Testis (tissue), 2 donors: ENCODE measurements at regions not wholly inside any gene's neighbourhood (a gene's known extent, or its start where the extent isn't known, plus 50 kb on each side); places are given as distances from the start of the nearest gene placed in this dataset.

Source experiments
- DNase-seq: peaks from one replicate; pipeline ENCODE4 v3.0.0-alpha.2; 2019
- H3K27ac ChIP-seq, 2 donors: fragments of 200-600 bp; sonication (generic); one replicate each; pipeline ENCODE4 v1.5.1; 2019
- H3K27me3 ChIP-seq: fragments of 200-600 bp; sonication (generic); one replicate; pipeline ENCODE4 v1.5.1; 2019
- H3K36me3 ChIP-seq: fragments of 200-600 bp; sonication (generic); one replicate; pipeline ENCODE4 v1.5.1; 2017; ENCODE audit warnings: low read depth; ENCODE audit errors: missing control alignments
- H3K4me1 ChIP-seq: fragments of 200-600 bp; sonication (generic); one replicate; pipeline ENCODE4 v1.5.1; 2019
- H3K4me3 ChIP-seq, 2 donors: fragments of 200-600 bp; sonication (generic); one replicate each; pipeline ENCODE4 v1.5.1; 2017 to 2019
- H3K9me3 ChIP-seq: fragments of 200-600 bp; sonication (generic); one replicate; pipeline ENCODE4 v1.5.1; 2017
- CTCF ChIP-seq, 3 experiments: fragments of 450-650 bp in 2 of 3; fragments of 200-600 bp in 1 of 3; sonication (generic) in 1 of 3; IDR thresholded peaks; one replicate each; pipeline ENCODE4 v1.5.1; 2016 to 2019; ENCODE audit warnings: antibody characterized with exemption in 3 of 3, mild to moderate bottlenecking in 2 of 3, moderate library complexity in 1 of 3
- POLR2A ChIP-seq: fragments of 450-650 bp; IDR thresholded peaks from one replicate; pipeline ENCODE4 v1.6.1; 2017; ENCODE audit warnings: antibody characterized with exemption, mild to moderate bottlenecking, moderate library complexity
- WGBS, 2 donors: methylation state at CpG; one replicate each; pipeline ENCODE4 v1.1.5; 2018; 5-methylcytosine and 5-hydroxymethylcytosine counted together
- intact Hi-C: fragments of 100-400 bp; cut with DNase I; formaldehyde crosslinking; loops from one replicate; pipeline ENCODE4 v1.15.1; 2023; ENCODE audit warnings: low total_unique reads

DNA sequence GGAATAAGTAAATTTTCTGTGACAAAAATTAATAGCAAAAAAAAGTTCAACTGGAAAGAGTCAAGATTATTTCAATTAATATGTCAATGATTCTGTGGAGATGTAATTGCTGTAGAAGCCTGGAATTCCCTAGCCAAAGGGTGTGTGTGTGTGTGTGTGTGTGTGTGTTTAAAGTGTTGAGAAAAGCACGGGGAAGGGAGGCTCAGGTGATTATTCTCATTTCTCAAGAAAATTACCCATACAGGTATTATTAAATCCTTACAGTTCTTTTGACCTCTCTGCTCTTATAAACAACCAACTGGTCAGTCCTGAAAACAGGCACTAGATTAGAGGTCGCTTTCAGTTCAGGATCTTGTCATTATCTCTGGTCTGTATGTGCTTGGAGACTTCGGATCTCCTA, 129.3 kb upstream of the SASH1 start:
- no peak for TF ChIP-seq CTCF (IDR thresholded peaks at IDR 0.05)
- no peak for TF ChIP-seq POLR2A
- Histone ChIP-seq H3K4me3 (no peak overlapping the region), H3K27me3 (no peaks in the 10 kb centered on the region), H3K9me3 (no peaks in the 10 kb centered on the region), H3K4me1 (no peaks in the 10 kb centered on the region), H3K36me3 (no peaks in the 10 kb centered on the region), H3K27ac (no peak overlapping the region)
- 83 to 86% methylated on average over 3 of the region's 3 CpGs for WGBS, 2 donors
- intact Hi-C loops: no loop called here
- no peak for DNase-seq

GRCh38 chr6:148214667-148215066, 128.0 kb upstream of the SASH1 start:
- H3K36me3 ChIP-seq: no peaks in the 10 kb centered on the region
- no peak for DNase-seq
- no peak overlapping the region for H3K27ac ChIP-seq
- no peaks in the 10 kb centered on the region for H3K9me3 ChIP-seq
- no peak overlapping the region for H3K4me3 ChIP-seq
- intact Hi-C loops: no loop called here
- WGBS, 2 donors: 93 to 97% methylated on average over 5 of the region's 5 CpGs
- no peaks in the 10 kb centered on the region for H3K27me3 ChIP-seq
- TF ChIP-seq POLR2A (no peak), CTCF (IDR thresholded peaks at IDR 0.05) (no peak)
- no peaks in the 10 kb centered on the region for H3K4me1 ChIP-seq

DNA sequence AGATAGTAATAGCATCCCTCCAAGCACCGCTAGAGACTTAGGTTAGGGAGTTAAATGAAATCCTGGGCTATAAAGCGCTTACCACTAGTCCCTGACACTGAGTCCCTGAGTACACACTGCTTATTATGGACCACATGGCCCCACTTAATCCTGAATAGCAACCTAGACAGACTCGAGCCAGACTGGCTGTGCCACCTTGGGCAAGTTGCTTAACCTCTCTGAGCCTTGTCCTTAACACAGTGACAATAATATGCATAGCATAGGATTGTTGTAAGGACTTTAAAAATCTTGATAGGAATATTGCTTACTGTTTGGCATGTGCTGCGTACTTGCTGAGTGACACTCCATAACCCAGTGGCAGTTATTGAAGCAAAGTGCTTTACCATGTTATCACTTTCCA, 125.6 kb upstream of the SASH1 start:
- WGBS, 2 donors: 93 to 94% methylated on average over 3 to 4 of the region's 4 CpGs
- Histone ChIP-seq H3K4me3 (no peak overlapping the region), H3K27me3 (no peaks in the 10 kb centered on the region), H3K36me3 (no peaks in the 10 kb centered on the region), H3K9me3 (no peaks in the 10 kb centered on the region), H3K27ac (no peak overlapping the region), H3K4me1 (no peaks in the 10 kb centered on the region)
- no peak for TF ChIP-seq CTCF (IDR thresholded peaks at IDR 0.05)
- no peak for TF ChIP-seq POLR2A
- no peak for DNase-seq
- intact Hi-C loops: no loop called here

DNA sequence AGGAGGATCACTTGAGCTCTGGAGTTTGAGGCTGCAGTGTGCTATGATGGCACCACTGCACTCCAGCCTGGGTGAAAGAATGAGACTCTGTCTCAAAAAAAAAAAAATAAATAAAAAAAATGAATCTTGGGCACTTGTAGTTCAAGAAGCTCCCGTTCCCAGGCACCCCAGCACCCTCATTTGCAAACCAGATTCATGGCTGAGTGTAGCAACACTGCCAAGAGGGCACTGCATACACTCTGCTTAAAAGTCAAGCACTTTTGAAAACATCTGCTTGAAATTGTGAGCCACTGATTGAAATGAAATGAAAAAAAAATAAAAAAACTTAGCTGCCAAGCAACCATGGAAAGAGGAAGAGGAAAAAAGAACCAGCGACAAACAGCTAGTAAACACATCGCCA, 124.7 kb upstream of the SASH1 start:
- Histone ChIP-seq H3K4me1 (no peaks in the 10 kb centered on the region), H3K27ac (no peak overlapping the region), H3K27me3 (no peaks in the 10 kb centered on the region), H3K36me3 (no peaks in the 10 kb centered on the region), H3K9me3 (no peaks in the 10 kb centered on the region), H3K4me3 (no peak overlapping the region)
- DNase-seq: no peak
- intact Hi-C loops: no loop called here
- TF ChIP-seq POLR2A (no peak), CTCF (IDR thresholded peaks at IDR 0.05) (no peak)
- 83 to 90% methylated on average over 3 of the region's 3 CpGs for WGBS, 2 donors

- intact Hi-C loops: no loop called here
- Histone ChIP-seq H3K4me1 (no peaks in the 10 kb centered on the region), H3K36me3 (no peaks in the 10 kb centered on the region), H3K27me3 (no peaks in the 10 kb centered on the region), H3K9me3 (no peaks in the 10 kb centered on the region), H3K4me3 (no peak overlapping the region), H3K27ac (no peak overlapping the region)
- no peak for DNase-seq
- 68 to 69% methylated on average over 3 of the region's 3 CpGs for WGBS, 2 donors
- TF ChIP-seq POLR2A: no peak
- no peak for TF ChIP-seq CTCF (IDR thresholded peaks at IDR 0.05)
Measured at GRCh38 chr6:148218542-148219258, 123.9 kb upstream of the SASH1 start.
